Astrocyte (in vitro differentiated cells and primary cell): ENCODE measurements at regions not wholly inside any gene's neighbourhood (a gene's known extent, or its start where the extent isn't known, plus 50 kb on each side); places are given as distances from the start of the nearest gene placed in this dataset.

Experiments
- DNase-seq: peaks from one replicate; pipeline ENCODE4 v3.0.0-alpha.2; 2010; ENCODE audit warnings: low read depth
- FAIRE-seq: peaks from 2 replicates; lab custom pipeline; 2011; peaks lifted over from hg19 to GRCh38; lab: Jason Lieb, UNC
- H2AFZ ChIP-seq: 2 replicates; pipeline ENCODE4 v1.6.0; 2012; ENCODE audit warnings: low read depth, low read length, inconsistent platforms
- H3K27ac ChIP-seq: 2 replicates; pipeline ENCODE4 v1.5.1; 2011; ENCODE audit warnings: low read depth, low read length, inconsistent platforms
- H3K27me3 ChIP-seq: 2 replicates; pipeline ENCODE4 v1.6.0; 2011; ENCODE audit warnings: low read length, inconsistent platforms; ENCODE audit not compliant: insufficient read depth
- H3K36me3 ChIP-seq: 2 replicates; pipeline ENCODE4 v1.5.1; 2011; ENCODE audit warnings: low read length, inconsistent platforms; ENCODE audit not compliant: insufficient read depth
- H3K4me1 ChIP-seq: 2 replicates; pipeline ENCODE4 v1.5.1; 2011; ENCODE audit warnings: low read length, inconsistent platforms; ENCODE audit not compliant: insufficient read depth
- H3K4me2 ChIP-seq: 2 replicates; pipeline ENCODE4 v1.6.0; 2012; ENCODE audit warnings: low read length, inconsistent platforms
- H3K4me3 ChIP-seq: 2 replicates; pipeline ENCODE4 v1.5.1; 2011; ENCODE audit warnings: low read depth, mild to moderate bottlenecking, low read length, inconsistent platforms; ENCODE audit not compliant: insufficient read depth
- H3K79me2 ChIP-seq: 2 replicates; pipeline ENCODE4 v1.6.0; 2012; ENCODE audit warnings: mild to moderate bottlenecking, low read length, inconsistent platforms; ENCODE audit not compliant: insufficient read depth
- H3K9ac ChIP-seq: 2 replicates; pipeline ENCODE4 v1.6.0; 2012; ENCODE audit warnings: mild to moderate bottlenecking, low read length, inconsistent platforms
- H3K9me3 ChIP-seq: 2 replicates; pipeline ENCODE4 v1.5.1; 2012; ENCODE audit warnings: low read depth, mild to moderate bottlenecking, low read length, inconsistent platforms; ENCODE audit not compliant: insufficient read depth
- H4K20me1 ChIP-seq: 2 replicates; pipeline ENCODE4 v1.6.0; 2012; ENCODE audit warnings: low read length, inconsistent platforms; ENCODE audit not compliant: insufficient read depth
- H3K27ac Mint-ChIP-seq: one replicate; pipeline ENCODE4 v1.8.0; 2021; ENCODE audit warnings: mild to moderate bottlenecking, mixed read lengths; ENCODE audit not compliant: unreplicated experiment
- H3K27me3 Mint-ChIP-seq: one replicate; pipeline ENCODE4 v1.8.0; 2021; ENCODE audit warnings: low read depth, mixed read lengths; ENCODE audit not compliant: unreplicated experiment
- H3K36me3 Mint-ChIP-seq: one replicate; pipeline ENCODE4 v1.8.0; 2021; ENCODE audit warnings: low read depth, mixed read lengths; ENCODE audit not compliant: unreplicated experiment
- H3K4me1 Mint-ChIP-seq: one replicate; pipeline ENCODE4 v1.8.0; 2021; ENCODE audit warnings: low read depth, mixed read lengths; ENCODE audit not compliant: unreplicated experiment
- H3K4me3 Mint-ChIP-seq: one replicate; pipeline ENCODE4 v1.8.0; 2021; ENCODE audit warnings: mild to moderate bottlenecking, moderate library complexity, mixed read lengths; ENCODE audit not compliant: unreplicated experiment
- H3K9me3 Mint-ChIP-seq: one replicate; pipeline ENCODE4 v1.8.0; 2021; ENCODE audit warnings: mild to moderate bottlenecking, mixed read lengths; ENCODE audit not compliant: unreplicated experiment
- EZH2 ChIP-seq: IDR thresholded peaks from 2 replicates; pipeline ENCODE4 v1.6.1; 2012; ENCODE audit warnings: mild to moderate bottlenecking, low read length, inconsistent platforms; ENCODE audit not compliant: insufficient read depth
- TF ChIP-seq, protein P1 (sequence below): IDR thresholded peaks from 2 replicates; pipeline ENCODE4 v1.5.1; 2011; ENCODE audit warnings: low read depth, mild to moderate bottlenecking, inconsistent platforms, low read length, moderate library complexity; ENCODE audit not compliant: insufficient read depth

DNA sequence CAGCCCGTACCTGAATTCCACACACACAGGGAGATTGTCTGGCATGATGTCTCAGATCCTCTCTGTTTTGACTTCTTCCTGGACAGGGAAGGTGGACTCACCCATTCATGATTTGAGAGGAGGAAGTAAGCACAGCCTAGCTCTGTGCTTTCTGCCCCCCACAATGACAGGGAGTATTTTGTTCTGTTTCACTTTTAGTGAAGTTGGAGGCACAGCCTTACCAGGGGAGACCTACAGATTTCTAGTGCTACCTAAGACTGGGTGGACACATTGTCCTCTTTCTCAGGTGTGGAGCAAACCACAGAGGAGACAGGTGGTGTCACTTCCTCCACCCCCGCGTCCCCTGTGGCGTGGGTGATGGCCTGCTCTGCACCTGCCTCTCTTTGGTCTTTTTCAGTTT is 408.6 kb upstream of the PFKP start:
- Histone ChIP-seq H3K4me1 (no peaks in the 10 kb centered on the region), H3K4me2 (no peak overlapping the region), H3K36me3 (no peaks in the 10 kb centered on the region), H3K79me2 (no peaks in the 10 kb centered on the region), H3K9ac (no peak overlapping the region), H3K9me3 (peaks cover 5% of the 10 kb centered on the region), H3K4me3 (no peak overlapping the region), H4K20me1 (no peaks in the 10 kb centered on the region), H3K27ac (no peak overlapping the region), H2AFZ (no peak overlapping the region), H3K27me3 (no peaks in the 10 kb centered on the region)
- H3K4me3 Mint-ChIP-seq = no peak overlapping the region
- H3K4me1 Mint-ChIP-seq = no peaks in the 10 kb centered on the region
- DNase-seq (no peak), FAIRE-seq (no peak)
- no peaks in the 10 kb centered on the region for H3K9me3 Mint-ChIP-seq
- H3K27me3 Mint-ChIP-seq = peaks cover 5% of the 10 kb centered on the region
- no peaks in the 10 kb centered on the region for H3K36me3 Mint-ChIP-seq
- TF ChIP-seq, protein P1, sequence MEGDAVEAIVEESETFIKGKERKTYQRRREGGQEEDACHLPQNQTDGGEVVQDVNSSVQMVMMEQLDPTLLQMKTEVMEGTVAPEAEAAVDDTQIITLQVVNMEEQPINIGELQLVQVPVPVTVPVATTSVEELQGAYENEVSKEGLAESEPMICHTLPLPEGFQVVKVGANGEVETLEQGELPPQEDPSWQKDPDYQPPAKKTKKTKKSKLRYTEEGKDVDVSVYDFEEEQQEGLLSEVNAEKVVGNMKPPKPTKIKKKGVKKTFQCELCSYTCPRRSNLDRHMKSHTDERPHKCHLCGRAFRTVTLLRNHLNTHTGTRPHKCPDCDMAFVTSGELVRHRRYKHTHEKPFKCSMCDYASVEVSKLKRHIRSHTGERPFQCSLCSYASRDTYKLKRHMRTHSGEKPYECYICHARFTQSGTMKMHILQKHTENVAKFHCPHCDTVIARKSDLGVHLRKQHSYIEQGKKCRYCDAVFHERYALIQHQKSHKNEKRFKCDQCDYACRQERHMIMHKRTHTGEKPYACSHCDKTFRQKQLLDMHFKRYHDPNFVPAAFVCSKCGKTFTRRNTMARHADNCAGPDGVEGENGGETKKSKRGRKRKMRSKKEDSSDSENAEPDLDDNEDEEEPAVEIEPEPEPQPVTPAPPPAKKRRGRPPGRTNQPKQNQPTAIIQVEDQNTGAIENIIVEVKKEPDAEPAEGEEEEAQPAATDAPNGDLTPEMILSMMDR = no peak
- TF ChIP-seq EZH2 = no peak
- no peak overlapping the region for H3K27ac Mint-ChIP-seq

GRCh38 chr10:2650328-2650727 is 417.0 kb upstream of the PFKP start:
- H3K9me3 Mint-ChIP-seq = no peaks in the 10 kb centered on the region

GRCh38 chr10:2641028-2641427 is 426.3 kb upstream of the PFKP start:
- Histone ChIP-seq H3K79me2 (no peaks in the 10 kb centered on the region), H2AFZ (no peak overlapping the region), H3K27me3 (no peaks in the 10 kb centered on the region), H3K4me3 (no peak overlapping the region), H3K4me1 (no peaks in the 10 kb centered on the region), H4K20me1 (no peaks in the 10 kb centered on the region), H3K9ac (no peak overlapping the region), H3K4me2 (no peak overlapping the region), H3K27ac (no peak overlapping the region), H3K36me3 (no peaks in the 10 kb centered on the region), H3K9me3 (no peaks in the 10 kb centered on the region)
- no peaks in the 10 kb centered on the region for H3K36me3 Mint-ChIP-seq
- no peaks in the 10 kb centered on the region for H3K27me3 Mint-ChIP-seq
- TF ChIP-seq, protein P1 = no peak
- no peak for TF ChIP-seq EZH2
- FAIRE-seq = no peak
- no peak for DNase-seq
- H3K9me3 Mint-ChIP-seq = peaks cover 2% of the 10 kb centered on the region
- no peak overlapping the region for H3K27ac Mint-ChIP-seq
- no peaks in the 10 kb centered on the region for H3K4me1 Mint-ChIP-seq
- no peak overlapping the region for H3K4me3 Mint-ChIP-seq

More at GRCh38 chr10:2650328-2650727, 417.0 kb upstream of the PFKP start:
- Histone ChIP-seq H3K9me3 (peaks cover 8% of the 10 kb centered on the region), H3K4me3 (no peak overlapping the region), H3K9ac (no peak overlapping the region), H2AFZ (no peak overlapping the region), H3K79me2 (no peaks in the 10 kb centered on the region), H3K36me3 (no peaks in the 10 kb centered on the region), H3K4me2 (no peak overlapping the region), H3K27ac (no peak overlapping the region), H3K4me1 (no peaks in the 10 kb centered on the region), H3K27me3 (no peaks in the 10 kb centered on the region), H4K20me1 (no peaks in the 10 kb centered on the region)
- DNase-seq (no peak), FAIRE-seq (no peak)
- Mint-ChIP-seq H3K4me1 (no peaks in the 10 kb centered on the region), H3K36me3 (no peaks in the 10 kb centered on the region), H3K4me3 (no peak overlapping the region), H3K27ac (no peak overlapping the region), H3K27me3 (no peaks in the 10 kb centered on the region)
- TF ChIP-seq, protein P1 = no peak
- TF ChIP-seq EZH2 = no peak
